ENCODE measurements at regions not wholly inside any gene's neighbourhood (a gene's known extent, or its start where the extent isn't known, plus 50 kb on each side); places are given as distances from the start of the nearest gene placed in this dataset.

DNA sequence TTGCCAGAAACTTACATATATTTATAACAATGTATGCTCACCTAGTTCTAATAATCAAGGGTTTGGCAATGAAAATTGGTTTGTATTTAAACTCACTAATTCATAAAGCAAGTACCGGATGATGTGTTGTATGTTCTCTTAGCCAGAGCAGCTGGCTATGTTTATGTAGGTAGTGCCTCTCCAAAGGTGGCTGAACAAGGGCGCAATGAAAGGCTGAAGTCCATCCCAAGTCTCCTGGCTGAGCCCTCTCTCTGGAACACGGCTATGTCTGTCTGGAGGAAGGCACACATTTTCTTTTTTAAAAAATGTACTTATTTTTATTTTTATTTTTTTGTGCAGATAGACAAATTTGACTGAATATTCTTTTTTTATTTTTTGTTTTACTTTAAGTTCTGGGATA is 141.2 kb upstream of the DAB2 start:
- Histone ChIP-seq H3K9me3 (ENCODE audit: control insufficient read depth, low read depth, low read length) (no peaks in the 10 kb centered on the region), H2BK15ac (ENCODE audit: low read depth, low read length) (no peak overlapping the region), H3K4me1 (ENCODE audit: insufficient read depth, low read length) (no peaks in the 10 kb centered on the region; the same call in 1 of the 2 replicates), H3K9ac (ENCODE audit: extremely low read depth, insufficient read length, low read length) (no peak overlapping the region), H2AK5ac (ENCODE audit: insufficient read length, low read length) (no peak overlapping the region), H3K79me1 (ENCODE audit: insufficient read depth, low read depth, low read length, poor library complexity, severe bottlenecking) (no peaks in the 10 kb centered on the region), H3K18ac (ENCODE audit: insufficient read length, low read depth, low read length) (no peak overlapping the region), H4K8ac (replicated peaks; ENCODE audit: insufficient read length, low read depth, low read length) (no peak overlapping the region), H3K4me2 (ENCODE audit: insufficient read depth, insufficient read length, low read length) (no peak overlapping the region), H2BK20ac (ENCODE audit: low read depth, low read length, poor library complexity, severe bottlenecking) (no peak overlapping the region), H3T11ph (ENCODE audit: low read length) (no peak overlapping the region), H3K14ac (ENCODE audit: insufficient read depth, low read length) (no peak overlapping the region), H3K23ac (ENCODE audit: insufficient read length, low read depth, low read length) (no peak overlapping the region), H2BK5ac (ENCODE audit: insufficient read length, low read length) (no peak overlapping the region), H4K5ac (ENCODE audit: insufficient read length, low read depth, low read length) (no peak overlapping the region), H4K20me1 (ENCODE audit: control insufficient read depth, insufficient read depth, insufficient read length) (no peaks in the 10 kb centered on the region), H3K79me2 (ENCODE audit: insufficient read depth, low read length) (no peaks in the 10 kb centered on the region), H3K27me3 (ENCODE audit: insufficient read depth, low read length) (no peaks in the 10 kb centered on the region), H3K56ac (ENCODE audit: insufficient read length, low read depth, low read length) (no peak overlapping the region), H3K23me2 (ENCODE audit: insufficient read length, low read depth, low read length, poor library complexity, severe bottlenecking) (no peaks in the 10 kb centered on the region), H2BK12ac (ENCODE audit: insufficient read length, low read depth, low read length) (no peak overlapping the region), H2BK120ac (ENCODE audit: low read depth, low read length, poor library complexity, severe bottlenecking) (no peak overlapping the region), H4K91ac (ENCODE audit: insufficient read length, low read depth, low read length) (no peak overlapping the region), H3K27ac (ENCODE audit: insufficient read length, low read depth, low read length) (no peak overlapping the region), H3K4ac (ENCODE audit: low read depth, low read length) (no peak overlapping the region), H2AFZ (ENCODE audit: low read length) (no peak overlapping the region)
- Mint-ChIP-seq H3K9me3 (no peaks in the 10 kb centered on the region), H3K27me3 (ENCODE audit: low read depth) (no peaks in the 10 kb centered on the region), H3K36me3 (ENCODE audit: insufficient read depth in 1 of 3, low read depth in 3 of 3) (no peaks in the 10 kb centered on the region), H3K27ac (no peak overlapping the region), H3K4me3 (no peak overlapping the region), H3K4me1 (no peaks in the 10 kb centered on the region; a peak in 1 of 4 replicates)
- no peak for DNase-seq
- no CpG with 5 or more reads among the region's 3 CpGs for WGBS (ENCODE audit: extremely low coverage, insufficient read length, low lambda C conversion rate)
- TF ChIP-seq, protein P1, sequence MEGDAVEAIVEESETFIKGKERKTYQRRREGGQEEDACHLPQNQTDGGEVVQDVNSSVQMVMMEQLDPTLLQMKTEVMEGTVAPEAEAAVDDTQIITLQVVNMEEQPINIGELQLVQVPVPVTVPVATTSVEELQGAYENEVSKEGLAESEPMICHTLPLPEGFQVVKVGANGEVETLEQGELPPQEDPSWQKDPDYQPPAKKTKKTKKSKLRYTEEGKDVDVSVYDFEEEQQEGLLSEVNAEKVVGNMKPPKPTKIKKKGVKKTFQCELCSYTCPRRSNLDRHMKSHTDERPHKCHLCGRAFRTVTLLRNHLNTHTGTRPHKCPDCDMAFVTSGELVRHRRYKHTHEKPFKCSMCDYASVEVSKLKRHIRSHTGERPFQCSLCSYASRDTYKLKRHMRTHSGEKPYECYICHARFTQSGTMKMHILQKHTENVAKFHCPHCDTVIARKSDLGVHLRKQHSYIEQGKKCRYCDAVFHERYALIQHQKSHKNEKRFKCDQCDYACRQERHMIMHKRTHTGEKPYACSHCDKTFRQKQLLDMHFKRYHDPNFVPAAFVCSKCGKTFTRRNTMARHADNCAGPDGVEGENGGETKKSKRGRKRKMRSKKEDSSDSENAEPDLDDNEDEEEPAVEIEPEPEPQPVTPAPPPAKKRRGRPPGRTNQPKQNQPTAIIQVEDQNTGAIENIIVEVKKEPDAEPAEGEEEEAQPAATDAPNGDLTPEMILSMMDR (conservative IDR thresholded peaks at IDR 0.05): no peak

Data from H9 (cell line).